ENCODE measurements at regions not wholly inside any gene's neighbourhood (a gene's known extent, or its start where the extent isn't known, plus 50 kb on each side); places are given as distances from the start of the nearest gene placed in this dataset.

DNA sequence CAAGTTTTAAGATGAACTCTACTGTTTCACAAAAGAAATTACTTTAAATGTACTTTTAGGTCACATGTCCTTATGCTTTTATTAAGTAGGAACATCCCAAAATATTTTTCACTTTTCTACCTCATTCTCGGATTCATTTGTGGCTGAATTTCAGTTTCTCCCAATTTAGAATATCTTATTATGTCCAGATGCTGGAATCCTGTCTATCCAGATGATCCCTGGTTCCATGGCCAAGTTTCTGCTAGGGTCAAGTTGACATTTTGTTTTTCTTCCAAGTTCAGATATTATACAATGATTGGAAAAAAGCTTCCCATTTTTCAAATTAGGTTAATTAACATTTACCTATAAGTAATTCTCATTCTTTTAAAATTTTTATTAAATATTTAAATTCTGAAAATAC lies 181.8 kb upstream of the SLC16A7 start:
- H4K20me1 ChIP-seq (ENCODE audit: insufficient read depth, low read length): no peaks in the 10 kb centered on the region
- BruUV-seq (replicated peaks): no TSS peak
- H3K4me2 ChIP-seq (ENCODE audit: low read length): no peak overlapping the region
- H3K9me3 ChIP-seq (ENCODE audit: low read length): no peaks in the 10 kb centered on the region
- ChIA-PET POLR2A (no interaction called here), CTCF (ENCODE audit: unreplicated experiment) (no interaction called here)
- H3K4me3 ChIP-seq (ENCODE audit: low read depth, low read length, poor library complexity, severe bottlenecking): no peak overlapping the region
- H3K9me2 ChIP-seq (ENCODE audit: insufficient read depth, low read length): no peaks in the 10 kb centered on the region
- intact Hi-C loops (cut with micrococcal nuclease; ENCODE audit: unreplicated experiment): no loop called here
- no peaks in the 10 kb centered on the region for H3K4me1 ChIP-seq (ENCODE audit: insufficient read depth, low read length, poor library complexity, severe bottlenecking)
- DNase-seq (ENCODE audit: low spot score): no peak
- no peaks in the 10 kb centered on the region for H3K36me3 ChIP-seq (ENCODE audit: insufficient read depth, low read length)
- no peak overlapping the region for H3K27ac ChIP-seq (ENCODE audit: low read depth, low read length, poor library complexity, severe bottlenecking)
- TF ChIP-seq, protein P1, sequence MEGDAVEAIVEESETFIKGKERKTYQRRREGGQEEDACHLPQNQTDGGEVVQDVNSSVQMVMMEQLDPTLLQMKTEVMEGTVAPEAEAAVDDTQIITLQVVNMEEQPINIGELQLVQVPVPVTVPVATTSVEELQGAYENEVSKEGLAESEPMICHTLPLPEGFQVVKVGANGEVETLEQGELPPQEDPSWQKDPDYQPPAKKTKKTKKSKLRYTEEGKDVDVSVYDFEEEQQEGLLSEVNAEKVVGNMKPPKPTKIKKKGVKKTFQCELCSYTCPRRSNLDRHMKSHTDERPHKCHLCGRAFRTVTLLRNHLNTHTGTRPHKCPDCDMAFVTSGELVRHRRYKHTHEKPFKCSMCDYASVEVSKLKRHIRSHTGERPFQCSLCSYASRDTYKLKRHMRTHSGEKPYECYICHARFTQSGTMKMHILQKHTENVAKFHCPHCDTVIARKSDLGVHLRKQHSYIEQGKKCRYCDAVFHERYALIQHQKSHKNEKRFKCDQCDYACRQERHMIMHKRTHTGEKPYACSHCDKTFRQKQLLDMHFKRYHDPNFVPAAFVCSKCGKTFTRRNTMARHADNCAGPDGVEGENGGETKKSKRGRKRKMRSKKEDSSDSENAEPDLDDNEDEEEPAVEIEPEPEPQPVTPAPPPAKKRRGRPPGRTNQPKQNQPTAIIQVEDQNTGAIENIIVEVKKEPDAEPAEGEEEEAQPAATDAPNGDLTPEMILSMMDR (conservative IDR thresholded peaks at IDR 0.05; ENCODE audit: low read length): no peak
- no peak for TF ChIP-seq EZH2phosphoT487 (IDR thresholded peaks at IDR 0.05; ENCODE audit: borderline replicate concordance, low read depth, low read length)
- H2AFZ ChIP-seq (ENCODE audit: low read length): no peak overlapping the region
- no peaks in the 10 kb centered on the region for H3K79me2 ChIP-seq (ENCODE audit: insufficient read depth, low read depth, low read length)

GRCh38 chr12:59408431-59408830 lies 187.4 kb upstream of the SLC16A7 start:
- H3K4me1 ChIP-seq (ENCODE audit: insufficient read depth, low read length, poor library complexity, severe bottlenecking): no peaks in the 10 kb centered on the region
- ChIA-PET CTCF (ENCODE audit: unreplicated experiment) (no interaction called here), POLR2A (interaction anchor here (0.7 to 1.1 kb wide), 2 partner anchors 398 to 989 kb away, joined by 3 read pairs; no protein-coding TSS in a partner anchor)
- no TSS peak for BruUV-seq (replicated peaks)
- H3K36me3 ChIP-seq (ENCODE audit: insufficient read depth, low read length): no peaks in the 10 kb centered on the region
- no peak overlapping the region for H3K4me3 ChIP-seq (ENCODE audit: low read depth, low read length, poor library complexity, severe bottlenecking)
- no peak overlapping the region for H3K27ac ChIP-seq (ENCODE audit: low read depth, low read length, poor library complexity, severe bottlenecking)
- no peaks in the 10 kb centered on the region for H4K20me1 ChIP-seq (ENCODE audit: insufficient read depth, low read length)
- TF ChIP-seq EZH2phosphoT487 (IDR thresholded peaks at IDR 0.05; ENCODE audit: borderline replicate concordance, low read depth, low read length): no peak
- TF ChIP-seq, protein P1 (conservative IDR thresholded peaks at IDR 0.05; ENCODE audit: low read length): no peak
- H3K9me2 ChIP-seq (ENCODE audit: insufficient read depth, low read length): no peaks in the 10 kb centered on the region
- intact Hi-C loops (cut with micrococcal nuclease; ENCODE audit: unreplicated experiment): no loop called here
- no peak overlapping the region for H3K4me2 ChIP-seq (ENCODE audit: low read length)
- no peak for DNase-seq (ENCODE audit: low spot score)
- no peaks in the 10 kb centered on the region for H3K79me2 ChIP-seq (ENCODE audit: insufficient read depth, low read depth, low read length)
- H2AFZ ChIP-seq (ENCODE audit: low read length): no peak overlapping the region
- no peaks in the 10 kb centered on the region for H3K9me3 ChIP-seq (ENCODE audit: low read length)

DNA sequence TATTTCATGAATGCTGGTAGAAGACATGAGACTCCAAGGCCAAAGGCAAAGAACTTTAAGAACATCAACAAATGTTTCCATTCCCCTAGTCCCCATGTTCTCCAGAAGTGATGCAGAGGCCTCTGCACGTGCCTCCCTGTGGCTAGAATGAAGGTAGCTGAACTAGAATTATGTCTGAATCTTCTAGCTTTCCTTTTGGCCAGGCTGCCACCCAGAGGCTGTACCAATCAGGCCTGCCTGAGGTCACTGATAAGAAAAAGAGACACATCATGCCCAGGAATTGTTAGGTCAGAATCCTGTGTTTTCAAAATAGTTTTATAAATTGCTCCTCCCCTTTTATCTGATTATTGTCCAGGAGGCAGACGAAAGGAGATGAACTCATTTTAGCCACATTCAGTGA lies 188.0 kb upstream of the SLC16A7 start:
- BruUV-seq (replicated peaks): no TSS peak
- TF ChIP-seq, protein P1 (conservative IDR thresholded peaks at IDR 0.05; ENCODE audit: low read length): no peak
- no peak for TF ChIP-seq EZH2phosphoT487 (IDR thresholded peaks at IDR 0.05; ENCODE audit: borderline replicate concordance, low read depth, low read length)
- H2AFZ ChIP-seq (ENCODE audit: low read length): no peak overlapping the region
- POLR2A ChIA-PET: interaction anchor here (0.7 to 1.1 kb wide), 2 partner anchors 10 to 399 kb away, joined by 3 to 4 read pairs; no protein-coding TSS in a partner anchor
- intact Hi-C loops (cut with micrococcal nuclease; ENCODE audit: unreplicated experiment): no loop called here
- no peak for DNase-seq (ENCODE audit: low spot score)
- CTCF ChIA-PET (ENCODE audit: unreplicated experiment): no interaction called here
- H3K36me3 ChIP-seq (ENCODE audit: insufficient read depth, low read length): no peaks in the 10 kb centered on the region
- H3K9me2 ChIP-seq (ENCODE audit: insufficient read depth, low read length): no peaks in the 10 kb centered on the region
- H3K27ac ChIP-seq (ENCODE audit: low read depth, low read length, poor library complexity, severe bottlenecking): no peak overlapping the region
- H3K4me2 ChIP-seq (ENCODE audit: low read length): no peak overlapping the region
- no peak overlapping the region for H3K4me3 ChIP-seq (ENCODE audit: low read depth, low read length, poor library complexity, severe bottlenecking)
- no peaks in the 10 kb centered on the region for H3K9me3 ChIP-seq (ENCODE audit: low read length)
- H3K79me2 ChIP-seq (ENCODE audit: insufficient read depth, low read depth, low read length): no peaks in the 10 kb centered on the region
- H4K20me1 ChIP-seq (ENCODE audit: insufficient read depth, low read length): no peaks in the 10 kb centered on the region
- no peaks in the 10 kb centered on the region for H3K4me1 ChIP-seq (ENCODE audit: insufficient read depth, low read length, poor library complexity, severe bottlenecking)
